Psoas muscle (tissue), 7 donors: ENCODE measurements at regions not wholly inside any gene's neighbourhood (a gene's known extent, or its start where the extent isn't known, plus 50 kb on each side); places are given as distances from the start of the nearest gene placed in this dataset.

Source experiments
- ATAC-seq, 4 donors: fragments of 200-7000 bp; cut with Tn5 transposase; one replicate each; pipeline ENCODE4 v1.9.1; 2020; ENCODE audit warnings: moderate library complexity in 3 of 4, mild to moderate bottlenecking in 2 of 4
- DNase-seq, 2 donors: peaks; one replicate each; pipeline ENCODE4 v3.0.0-alpha.2; 2020
- H3K27ac ChIP-seq: fragments of 200-600 bp; one replicate; pipeline ENCODE4 v1.8.0; 2022
- H3K27me3 ChIP-seq, 3 donors: fragments of 200-600 bp in 1 of 3; one replicate each; pipeline versions ENCODE4 v1.6.1 to v1.8.0; 2013 to 2022; ENCODE audit warnings: low read length in 2 of 3, mild to moderate bottlenecking in 2 of 3, moderate library complexity in 1 of 3; ENCODE audit not compliant: insufficient read depth in 3 of 3
- H3K36me3 ChIP-seq, 2 donors: fragments of 200-600 bp in 1 of 2; one replicate each; pipeline versions ENCODE4 v1.6.1 to v1.8.0; 2013 to 2022; ENCODE audit warnings: low read depth in 1 of 2, mild to moderate bottlenecking in 1 of 2, moderate library complexity in 1 of 2; ENCODE audit not compliant: insufficient read depth in 1 of 2
- H3K4me1 ChIP-seq: fragments of 200-600 bp; one replicate; pipeline ENCODE4 v1.8.0; 2022
- H3K4me3 ChIP-seq: fragments of 200-600 bp; one replicate; pipeline ENCODE4 v1.8.0; 2022; ENCODE audit warnings: mild to moderate bottlenecking
- H3K9me3 ChIP-seq: fragments of 200-600 bp; one replicate; pipeline ENCODE4 v1.8.0; 2022
- WGBS, 3 donors: extraction: QIAGEN DNeasy Blood & Tissue Kit; methylation state at CpG; one replicate each; pipeline versions ENCODE4 v1.1.6 to v1.1.7; 2013; 5-methylcytosine and 5-hydroxymethylcytosine counted together
- intact Hi-C, 2 donors: fragments of 100-400 bp; cut with DNase I; formaldehyde crosslinking; loops; one replicate each; pipeline versions ENCODE4 v1.11.0 to v1.14.2; 2022
- TF ChIP-seq, protein P1 (sequence below): fragments of 200-600 bp; IDR thresholded peaks from one replicate; pipeline ENCODE4 v1.8.0; 2022; ENCODE audit warnings: antibody characterized with exemption
- donor health status: healthy with polysubstance abuse.
- donor health status: DM: no; HTN: no; CAD: no; lungs with moderate emphysema.
- donor health status: Bipolar disorder and iron deficiency.
- donor health status: healthy.
- donor health status: DM: yes; HTN: yes; CAD: no.
- donor health status: DM: no; HTN: no; CAD: no.
- donor health status: DM: yes; HTN: yes; CAD: no.

DNA sequence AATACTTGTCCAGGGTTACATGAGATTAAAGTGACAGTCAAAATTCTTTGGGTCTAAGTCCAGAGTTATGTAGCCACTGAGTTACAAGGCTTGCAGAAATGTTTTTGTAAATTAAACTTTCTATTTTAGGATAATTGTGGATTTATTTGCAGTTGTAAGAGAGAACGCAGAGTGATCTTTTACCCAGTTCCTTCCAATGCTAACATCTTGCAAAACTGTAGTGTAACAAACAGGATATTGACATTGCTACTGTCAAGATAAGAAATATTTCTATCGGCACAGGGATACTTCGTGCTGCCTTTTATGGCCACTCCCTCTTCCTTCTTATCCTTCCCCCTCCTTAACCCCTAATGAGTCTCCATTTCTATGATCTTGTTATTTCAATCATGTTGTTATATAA, 1022.9 kb downstream of the MCTP2 start:
- no peak overlapping the region for H3K27ac ChIP-seq
- DNase-seq = no peak
- H3K36me3 ChIP-seq = no peaks in the 10 kb centered on the region
- no peaks in the 10 kb centered on the region for H3K4me1 ChIP-seq
- intact Hi-C loops = no loop called here
- H3K4me3 ChIP-seq = no peak overlapping the region
- no peaks in the 10 kb centered on the region for H3K9me3 ChIP-seq
- ATAC-seq = no peak
- 26 to 36% (median 29%) methylated on average over 3 of the region's 3 CpGs for WGBS, 3 donors
- H3K27me3 ChIP-seq = peaks cover 0 to 10% (median 0%) of the 10 kb centered on the region in 3 donors
- TF ChIP-seq, protein P1, sequence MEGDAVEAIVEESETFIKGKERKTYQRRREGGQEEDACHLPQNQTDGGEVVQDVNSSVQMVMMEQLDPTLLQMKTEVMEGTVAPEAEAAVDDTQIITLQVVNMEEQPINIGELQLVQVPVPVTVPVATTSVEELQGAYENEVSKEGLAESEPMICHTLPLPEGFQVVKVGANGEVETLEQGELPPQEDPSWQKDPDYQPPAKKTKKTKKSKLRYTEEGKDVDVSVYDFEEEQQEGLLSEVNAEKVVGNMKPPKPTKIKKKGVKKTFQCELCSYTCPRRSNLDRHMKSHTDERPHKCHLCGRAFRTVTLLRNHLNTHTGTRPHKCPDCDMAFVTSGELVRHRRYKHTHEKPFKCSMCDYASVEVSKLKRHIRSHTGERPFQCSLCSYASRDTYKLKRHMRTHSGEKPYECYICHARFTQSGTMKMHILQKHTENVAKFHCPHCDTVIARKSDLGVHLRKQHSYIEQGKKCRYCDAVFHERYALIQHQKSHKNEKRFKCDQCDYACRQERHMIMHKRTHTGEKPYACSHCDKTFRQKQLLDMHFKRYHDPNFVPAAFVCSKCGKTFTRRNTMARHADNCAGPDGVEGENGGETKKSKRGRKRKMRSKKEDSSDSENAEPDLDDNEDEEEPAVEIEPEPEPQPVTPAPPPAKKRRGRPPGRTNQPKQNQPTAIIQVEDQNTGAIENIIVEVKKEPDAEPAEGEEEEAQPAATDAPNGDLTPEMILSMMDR = no peak

DNA sequence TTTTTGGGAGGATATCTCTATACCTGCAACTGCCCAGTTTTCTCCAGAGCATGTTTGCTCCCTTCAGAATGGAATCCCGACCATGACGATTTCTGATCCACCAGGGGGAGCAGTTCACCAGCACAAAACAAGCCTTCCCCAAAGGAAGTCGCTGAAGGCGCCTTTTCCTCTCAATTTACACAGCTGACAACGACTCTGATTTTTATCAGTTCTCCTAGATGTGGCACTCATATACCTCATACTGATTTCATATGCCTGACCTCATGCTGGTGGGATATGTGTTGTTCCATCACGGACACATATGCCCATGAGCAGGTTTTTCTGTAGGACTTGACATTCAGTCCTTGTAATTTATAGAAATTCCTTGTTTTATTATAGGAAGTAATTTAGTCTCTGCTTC, 1028.2 kb downstream of the MCTP2 start:
- H3K4me3 ChIP-seq = no peak overlapping the region
- H3K27ac ChIP-seq = no peak overlapping the region
- H3K4me1 ChIP-seq = no peaks in the 10 kb centered on the region
- peaks cover 0 to 4% (median 0%) of the 10 kb centered on the region in 3 donors for H3K27me3 ChIP-seq
- 11 to 14% (median 11%) methylated on average over 6 of the region's 6 CpGs for WGBS, 3 donors
- DNase-seq (peak; percentile 31 to 57), ATAC-seq (peak; percentile 52 to 82 (median 56))
- H3K9me3 ChIP-seq = no peaks in the 10 kb centered on the region
- intact Hi-C loops = loop anchor here in 1 of 2 donors (2.0 kb wide), 1 partner anchor 1085 kb away; no protein-coding TSS in a partner anchor
- TF ChIP-seq, protein P1 = peak; percentile 78
- no peaks in the 10 kb centered on the region for H3K36me3 ChIP-seq

DNA sequence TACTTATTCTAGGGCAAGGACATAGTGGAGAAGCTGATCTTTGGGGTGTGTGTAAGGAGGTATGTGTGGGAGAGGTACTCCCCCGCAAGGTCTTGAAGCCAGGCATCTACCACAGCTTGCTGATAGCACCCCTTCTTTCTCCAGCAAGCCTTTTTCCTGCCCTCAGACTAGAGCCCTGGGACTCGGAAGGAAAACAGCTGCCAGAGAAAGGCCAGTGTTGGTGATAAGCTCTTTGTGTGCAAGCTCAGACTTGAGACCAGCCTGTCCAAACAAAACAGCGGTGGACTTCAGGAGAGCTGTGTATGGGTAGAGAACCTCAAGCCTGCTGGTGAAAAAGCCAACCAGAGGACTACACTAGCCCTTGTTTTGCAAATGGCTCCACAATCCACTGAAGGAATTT, 1028.6 kb downstream of the MCTP2 start:
- no peak for DNase-seq
- WGBS, 3 donors = 81 to 87% (median 82%) methylated on average over 3 of the region's 3 CpGs
- Histone ChIP-seq H3K4me3 (no peak overlapping the region), H3K27ac (no peak overlapping the region), H3K36me3 (no peaks in the 10 kb centered on the region), H3K4me1 (no peaks in the 10 kb centered on the region), H3K9me3 (no peaks in the 10 kb centered on the region), H3K27me3 (peaks cover 0 to 4% (median 0%) of the 10 kb centered on the region in 3 donors)
- TF ChIP-seq, protein P1 = no peak
- ATAC-seq = peak in 1 of 4 donors; percentile 12
- intact Hi-C loops = loop anchor here (2.0 to 10.0 kb wide), 4 partner anchors 1085 to 1977 kb away; no protein-coding TSS in a partner anchor

DNA sequence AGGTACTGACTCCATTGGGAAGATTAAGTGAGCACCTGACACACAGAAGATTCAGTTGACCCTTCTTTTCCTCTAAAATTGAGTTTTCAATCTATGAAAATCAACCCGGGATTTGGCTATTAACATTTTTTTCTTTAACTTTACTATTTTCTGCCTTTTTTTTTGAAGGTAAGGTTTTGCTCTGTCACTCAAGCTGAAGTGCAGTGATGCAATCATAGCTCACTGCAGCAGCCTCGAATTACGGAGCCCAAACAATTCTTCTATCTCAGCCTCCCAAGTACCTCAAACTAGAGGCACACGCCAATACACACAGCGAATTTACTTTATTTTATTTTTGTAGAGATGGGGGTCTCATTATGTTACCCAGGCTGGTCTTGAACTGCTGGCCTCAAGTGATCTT, 1029.5 kb downstream of the MCTP2 start:
- TF ChIP-seq, protein P1 = no peak
- ATAC-seq (no peak), DNase-seq (no peak)
- WGBS, 3 donors = 93 to 98% (median 94%) methylated on average over 5 of the region's 5 CpGs
- H3K36me3 ChIP-seq = no peaks in the 10 kb centered on the region
- no peak overlapping the region for H3K27ac ChIP-seq
- H3K4me1 ChIP-seq = no peaks in the 10 kb centered on the region
- no peaks in the 10 kb centered on the region for H3K9me3 ChIP-seq
- H3K4me3 ChIP-seq = no peak overlapping the region
- peaks cover 0 to 4% (median 0%) of the 10 kb centered on the region in 3 donors for H3K27me3 ChIP-seq
- intact Hi-C loops = loop anchor here (5.0 to 10.0 kb wide), 3 partner anchors 1086 to 1976 kb away; no protein-coding TSS in a partner anchor

DNA sequence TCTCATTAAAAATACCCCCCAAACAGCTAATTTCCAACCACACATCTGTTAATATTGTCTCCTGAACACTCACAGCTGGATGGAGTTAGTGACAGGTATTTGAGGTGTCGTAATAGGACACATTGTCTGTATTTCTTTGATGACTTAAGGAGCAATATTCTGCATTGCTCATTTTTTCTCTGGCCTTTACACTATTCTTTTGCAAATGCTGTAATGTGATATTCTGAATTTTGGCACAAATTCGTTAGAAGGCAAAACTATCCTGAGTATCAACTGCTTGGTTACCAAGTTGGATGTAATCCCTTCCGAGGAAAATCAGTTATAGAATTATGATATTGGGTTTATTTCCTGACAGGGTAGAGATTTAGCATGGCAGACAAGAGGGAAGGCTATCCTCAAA, 1030.2 kb downstream of the MCTP2 start:
- TF ChIP-seq, protein P1 = no peak
- Histone ChIP-seq H3K27ac (no peak overlapping the region), H3K9me3 (no peaks in the 10 kb centered on the region), H3K4me3 (no peak overlapping the region), H3K27me3 (peaks cover 0 to 4% (median 0%) of the 10 kb centered on the region in 3 donors), H3K4me1 (no peaks in the 10 kb centered on the region), H3K36me3 (no peaks in the 10 kb centered on the region)
- no peak for ATAC-seq
- intact Hi-C loops = loop anchor here (5.0 to 10.0 kb wide), 3 partner anchors 1086 to 1976 kb away; no protein-coding TSS in a partner anchor
- 58 to 65% (median 63%) methylated on average over 3 of the region's 3 CpGs for WGBS, 3 donors
- no peak for DNase-seq
